T47D (cell line): ENCODE measurements at regions not wholly inside any gene's neighbourhood (a gene's known extent, or its start where the extent isn't known, plus 50 kb on each side); places are given as distances from the start of the nearest gene placed in this dataset.
A peak's percentile ranks its signal among the peaks of the same experiment; 100 is the strongest.

ENCODE experiments used
- DNase-seq, 2 experiments: peaks; one replicate each; pipeline versions ENCODE4 v3.0.0 to v3.0.0-alpha.2; 2011 to 2012; ENCODE audit warnings: low read depth in 1 of 2, low spot score in 1 of 2
- JUND ChIP-seq: IDR thresholded peaks from 2 replicates; pipeline ENCODE4 v1.6.1; 2012; ENCODE audit warnings: low read depth
- in situ Hi-C: cut with HindIII; loops from 2 replicates; pipeline ENCODE4 v1.10.0; 2016; ENCODE audit warnings: low sequenced_read_pairs, low pct_unique_long_range_greater_than_20kb

DNA sequence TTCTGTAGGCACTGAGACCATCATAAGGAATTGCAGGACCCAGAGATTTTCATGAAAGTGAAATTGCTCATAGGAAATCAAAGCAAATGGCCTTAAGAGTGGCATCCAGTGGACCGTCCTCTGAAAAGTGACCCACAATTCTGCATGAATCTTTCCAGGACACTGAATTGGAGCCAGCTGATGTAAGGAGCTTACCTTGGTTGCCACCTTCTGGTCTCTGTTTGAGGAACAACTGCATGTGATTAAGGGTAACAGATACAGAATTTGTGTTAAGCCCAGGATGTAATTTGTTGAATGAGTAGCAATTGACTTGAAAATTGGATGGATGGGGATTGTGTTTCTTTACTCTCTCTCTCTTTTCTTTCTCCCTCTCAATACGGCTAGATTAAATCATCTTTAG lies 49.9 kb upstream of the GAS1 start:
- DNase-seq = no peak
- no peak for TF ChIP-seq JUND
- in situ Hi-C loops = no loop called here

DNA sequence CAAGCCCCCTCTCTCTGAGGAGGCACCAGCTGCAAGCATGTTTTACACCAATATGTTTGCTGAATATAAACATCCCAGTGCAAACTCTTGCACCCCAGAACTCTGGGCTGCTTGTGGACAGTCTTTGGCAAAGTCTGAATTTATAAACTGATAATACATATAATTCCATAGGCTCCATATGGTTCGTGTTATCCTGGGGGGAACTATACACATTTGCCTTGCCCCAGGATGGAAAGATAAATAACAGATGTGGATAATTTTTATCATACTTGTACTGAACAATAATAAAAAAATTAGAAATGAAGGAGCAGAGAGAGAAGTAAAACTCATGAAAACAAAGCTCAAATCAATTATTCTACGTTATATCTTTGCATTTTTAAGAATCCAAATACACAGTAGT lies 50.6 kb upstream of the GAS1 start:
- in situ Hi-C loops = no loop called here
- DNase-seq = no peak
- TF ChIP-seq JUND = no peak

DNA sequence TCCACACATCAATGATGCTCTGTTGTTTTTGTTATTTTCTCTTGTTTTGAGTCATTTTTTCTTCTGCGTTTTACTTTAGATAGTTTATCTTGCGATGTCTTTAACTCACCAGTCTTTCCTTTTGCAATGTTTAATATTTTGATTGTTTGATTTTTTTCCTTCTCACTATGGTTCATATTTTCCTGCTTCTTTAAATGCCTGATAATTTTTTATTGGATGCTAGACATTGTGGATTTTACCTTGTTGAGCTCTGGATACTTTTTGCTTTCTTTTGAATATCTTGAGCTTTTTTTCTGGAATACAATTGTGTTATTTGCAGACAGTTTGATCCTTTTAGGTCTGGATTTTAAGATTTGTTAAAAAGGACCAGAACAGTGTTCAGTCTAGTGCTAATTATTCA lies 55.2 kb upstream of the GAS1 start:
- no peak for DNase-seq
- in situ Hi-C loops = no loop called here
- no peak for TF ChIP-seq JUND

DNA sequence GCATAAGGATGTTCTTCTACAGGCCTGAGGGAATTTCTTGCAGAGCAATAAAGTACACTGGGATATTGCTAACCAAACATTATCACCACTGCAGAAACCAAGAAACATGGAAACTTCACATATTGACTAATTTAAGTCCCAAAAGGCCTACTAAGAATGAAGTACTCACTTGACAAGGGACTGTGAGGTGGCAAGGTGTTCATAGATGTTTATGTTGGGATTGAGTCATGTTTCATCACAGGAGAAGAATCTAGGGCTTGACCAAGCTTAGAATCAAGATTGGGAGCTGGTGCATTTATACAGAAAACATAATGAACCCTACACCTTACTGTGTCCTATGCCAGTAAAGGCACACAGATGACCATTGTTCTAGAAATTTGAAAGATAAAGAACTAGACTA lies 56.7 kb upstream of the GAS1 start:
- in situ Hi-C loops = no loop called here
- TF ChIP-seq JUND = no peak
- DNase-seq = no peak

DNA sequence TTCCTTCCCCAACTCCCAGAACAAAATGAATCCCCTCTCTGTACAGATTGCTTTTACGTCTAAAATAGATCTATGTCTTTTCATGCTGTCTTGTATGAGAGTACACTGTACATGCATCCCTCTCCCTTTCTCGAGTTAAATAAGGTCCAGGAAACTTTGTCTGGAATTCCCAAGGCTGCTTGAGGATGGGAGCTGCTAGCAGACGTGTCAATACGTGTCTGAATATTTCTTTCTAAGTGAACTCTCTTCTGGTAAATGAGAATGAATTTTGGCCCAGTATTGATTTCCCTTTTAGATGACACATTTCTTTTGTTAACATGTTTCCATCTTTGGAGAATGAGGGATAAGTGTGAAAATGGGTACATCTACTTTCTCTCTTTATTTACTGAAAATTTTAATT lies 59.6 kb upstream of the GAS1 start:
- in situ Hi-C loops = no loop called here
- no peak for TF ChIP-seq JUND
- no peak for DNase-seq

DNA sequence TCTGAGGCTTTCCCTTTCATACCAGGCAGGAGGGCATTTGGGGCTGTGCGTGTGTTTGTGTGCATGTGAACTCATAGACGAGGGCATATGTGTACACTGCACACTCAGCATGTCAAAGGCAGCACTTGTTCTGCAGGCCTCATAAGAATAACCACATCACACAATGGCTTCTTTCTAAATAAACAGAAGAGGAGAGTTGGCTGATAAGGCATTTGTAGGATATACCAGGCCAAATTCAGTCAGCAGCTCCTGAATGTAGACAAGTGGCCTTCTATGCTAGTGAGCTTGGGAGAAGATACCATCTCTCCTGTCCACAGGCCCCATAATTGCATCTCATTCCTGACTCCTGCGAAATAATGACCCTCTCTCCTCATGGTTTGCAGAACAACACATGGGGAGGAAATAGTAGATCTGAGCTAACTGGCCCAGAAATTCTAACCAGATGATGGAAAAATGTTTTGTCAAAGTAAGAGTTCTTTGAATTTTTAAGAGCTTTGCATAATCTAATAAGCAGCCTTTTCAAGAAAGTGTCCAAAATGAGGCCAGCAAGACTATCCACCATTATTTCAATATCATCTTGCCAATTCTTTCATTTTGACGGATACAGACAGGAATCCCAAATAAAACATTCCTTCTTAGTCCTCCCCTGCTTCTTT lies 60.5 kb upstream of the GAS1 start:
- DNase-seq = peak in 1 of 2 experiments; percentile 1

DNA sequence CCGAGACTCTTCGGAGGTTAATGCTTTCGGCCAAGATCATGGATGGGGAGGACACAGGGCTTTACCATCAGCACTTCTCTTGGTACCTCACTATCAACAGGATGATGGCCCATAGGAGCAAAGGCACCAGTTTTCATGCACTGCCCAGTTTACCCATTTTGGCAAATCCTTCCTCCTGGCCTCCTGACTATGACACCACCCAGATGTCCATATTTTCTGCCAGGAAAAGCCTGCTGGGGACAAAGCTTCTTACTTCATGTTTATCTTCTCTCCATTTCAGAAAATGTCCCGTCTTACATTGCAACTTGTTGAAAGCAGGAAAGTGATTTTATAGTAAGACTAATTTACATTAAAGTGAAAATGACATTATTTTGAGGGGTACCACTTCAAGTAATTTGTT lies 61.4 kb upstream of the GAS1 start:
- in situ Hi-C loops = no loop called here
- no peak for TF ChIP-seq JUND

More for the DNA sequence above, 60.5 kb upstream of the GAS1 start:
- no peak for TF ChIP-seq JUND
- in situ Hi-C loops = no loop called here

DNA sequence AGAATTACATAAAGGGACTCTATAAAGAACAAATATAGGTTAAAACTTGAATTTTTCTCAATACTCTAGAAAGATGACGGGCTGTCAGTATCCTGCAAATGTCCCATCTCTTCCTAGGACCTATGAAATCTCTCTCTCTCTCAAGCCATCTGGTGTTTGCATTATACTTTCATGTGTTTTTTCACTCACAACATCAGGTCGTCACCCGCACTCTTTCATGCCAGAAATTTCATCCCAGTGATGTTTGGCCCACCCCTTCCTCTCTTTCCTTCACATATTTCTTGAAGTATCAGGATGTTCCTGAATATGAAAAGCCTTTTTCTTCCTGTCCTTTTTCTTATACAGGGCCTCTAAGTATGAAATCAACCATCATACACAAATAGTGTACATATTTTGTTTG lies 63.3 kb upstream of the GAS1 start:
- TF ChIP-seq JUND = no peak
- DNase-seq = no peak
- in situ Hi-C loops = no loop called here

More for the DNA sequence above, 61.4 kb upstream of the GAS1 start:
- DNase-seq = no peak

DNA sequence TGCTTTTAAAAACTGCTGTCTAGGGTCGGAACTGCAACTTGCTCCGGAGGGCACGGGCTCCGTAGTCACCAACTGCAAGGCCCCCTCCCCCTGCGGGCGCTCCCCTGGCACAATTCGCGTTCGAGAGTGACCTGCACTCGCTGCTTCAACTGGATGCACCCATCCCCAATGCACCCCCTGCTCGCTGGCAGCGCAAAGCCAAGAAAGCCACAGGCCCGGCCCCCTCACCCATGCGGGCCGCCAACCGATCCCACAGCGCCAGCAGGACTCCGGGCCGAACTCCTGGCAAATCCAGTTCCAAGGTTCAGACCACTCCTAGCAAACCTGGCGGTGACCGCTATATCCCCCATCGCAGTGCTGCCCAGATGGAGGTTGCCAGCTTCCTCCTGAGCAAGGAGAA lies 64.2 kb upstream of the GAS1 start:
- no peak for DNase-seq
- no peak for TF ChIP-seq JUND
- in situ Hi-C loops = no loop called here

DNA sequence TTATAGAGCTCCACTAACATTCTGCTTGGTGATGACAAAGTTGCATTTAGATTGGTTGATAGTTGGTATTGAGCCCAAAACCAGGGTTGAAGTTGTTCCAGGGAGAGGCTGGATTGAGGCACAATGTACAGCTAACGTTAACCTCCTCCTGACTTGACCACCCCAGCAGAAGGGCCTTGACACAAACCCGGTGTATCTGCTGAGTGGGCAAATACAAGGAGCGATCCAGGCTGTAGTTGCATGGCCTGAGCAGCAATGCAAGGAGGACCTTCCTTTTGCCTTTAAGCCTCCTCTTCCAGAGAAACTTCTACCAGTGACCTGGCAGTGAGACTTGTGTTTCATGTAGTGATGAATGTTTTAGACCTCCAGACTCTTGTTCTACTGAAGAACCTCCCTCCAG lies 66.2 kb upstream of the GAS1 start:
- in situ Hi-C loops = no loop called here
- DNase-seq = no peak
- no peak for TF ChIP-seq JUND

DNA sequence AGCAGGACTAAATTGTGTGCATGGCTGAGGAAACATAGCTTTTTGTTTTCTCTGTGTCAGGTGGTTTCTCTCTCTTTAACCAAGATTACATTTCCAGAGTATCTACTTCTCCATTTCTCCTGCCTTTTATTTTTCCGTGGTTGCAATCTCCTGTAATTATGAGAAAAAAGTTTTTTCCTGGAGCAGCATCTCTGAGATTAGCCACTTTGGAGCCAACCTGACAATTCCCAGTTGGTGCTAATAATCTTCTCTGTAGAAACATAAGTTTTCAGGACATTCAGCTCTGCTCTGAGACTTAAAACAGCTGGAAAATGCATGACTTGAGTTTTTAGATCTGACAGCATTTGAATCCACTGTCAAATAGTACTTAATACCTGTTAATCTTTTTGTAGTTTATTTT lies 67.1 kb upstream of the GAS1 start:
- in situ Hi-C loops = no loop called here
- DNase-seq = no peak
- no peak for TF ChIP-seq JUND

DNA sequence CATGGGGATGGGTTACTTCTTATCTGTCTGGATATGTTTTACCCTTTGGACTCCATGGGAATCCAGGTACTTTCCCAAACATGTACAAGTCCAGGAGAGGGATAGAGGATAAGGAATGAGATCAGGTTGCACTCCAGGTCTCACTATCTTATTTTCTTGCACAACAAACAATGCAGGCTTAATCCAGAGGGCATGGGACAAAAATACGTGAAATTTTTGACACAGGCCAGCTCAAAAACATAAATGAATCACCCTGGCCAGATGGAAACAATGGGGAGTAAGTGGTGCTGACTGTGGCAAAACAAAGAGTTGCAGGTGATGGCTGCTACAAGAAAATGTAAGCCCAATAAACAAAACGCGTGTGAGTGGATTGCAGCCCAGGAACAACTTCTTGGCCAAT lies 69.4 kb upstream of the GAS1 start:
- in situ Hi-C loops = no loop called here
- no peak for TF ChIP-seq JUND
- no peak for DNase-seq

DNA sequence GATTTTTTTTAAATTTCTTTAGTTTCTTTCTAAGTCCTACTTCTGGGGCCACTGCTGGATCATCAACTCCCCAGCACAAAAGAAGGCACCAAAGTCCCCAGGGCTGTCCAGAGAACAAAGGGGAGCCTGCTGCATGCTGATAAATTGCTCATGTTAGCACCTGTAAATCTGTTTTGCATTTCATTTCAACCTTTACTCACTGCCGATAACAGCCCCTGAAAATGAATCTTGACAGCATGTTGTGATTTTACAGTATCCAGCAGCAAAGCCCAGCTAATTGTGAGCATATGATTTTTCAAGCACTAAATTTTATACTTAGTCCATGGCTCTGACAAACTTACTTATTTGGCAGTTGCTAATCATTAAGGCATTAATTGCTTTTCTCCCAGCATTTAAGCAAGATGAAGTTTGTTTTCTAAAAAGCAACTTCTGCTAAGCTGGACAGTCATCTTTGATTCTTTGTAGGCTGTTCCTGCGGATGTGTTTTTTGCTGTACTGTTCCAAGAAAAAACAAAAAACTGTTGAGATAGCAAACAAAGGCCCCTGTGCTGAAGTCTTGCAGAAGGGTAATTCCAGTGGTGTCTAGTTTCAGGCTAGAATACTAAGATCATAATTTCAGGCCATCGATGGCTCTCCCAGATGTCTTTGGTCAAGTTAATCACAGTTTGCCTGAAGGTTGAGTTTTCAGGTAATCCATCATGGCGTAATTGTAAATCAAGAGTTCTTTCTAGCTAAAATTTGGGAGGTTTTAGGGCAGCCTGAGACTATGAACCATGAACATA lies 73.1 kb upstream of the GAS1 start:
- no peak for TF ChIP-seq JUND
- no peak for DNase-seq
- in situ Hi-C loops = no loop called here
